ENCODE measurements at regions not wholly inside any gene's neighbourhood (a gene's known extent, or its start where the extent isn't known, plus 50 kb on each side); places are given as distances from the start of the nearest gene placed in this dataset.

- no peak overlapping the region for H3K4me3 ChIP-seq (ENCODE audit: low read depth, low read length)
- TF ChIP-seq CTCF (IDR thresholded peaks at IDR 0.05; ENCODE audit: low read depth, low read length) (no peak), MYC (IDR thresholded peaks at IDR 0.05; ENCODE audit: low read depth, low read length) (no peak), POLR2A (IDR thresholded peaks at IDR 0.05; ENCODE audit: extremely low read depth, insufficient read length) (no peak), MAX (IDR thresholded peaks at IDR 0.05; ENCODE audit: low read depth, low read length) (no peak)
- DNase-seq (ENCODE audit: low read depth): no peak
Measured at GRCh38 chr6:127022302-127022701, 96.2 kb upstream of the RSPO3 start.

- H3K4me3 ChIP-seq (ENCODE audit: low read depth, low read length): no peak overlapping the region
- TF ChIP-seq POLR2A (IDR thresholded peaks at IDR 0.05; ENCODE audit: extremely low read depth, insufficient read length) (no peak), MAX (IDR thresholded peaks at IDR 0.05; ENCODE audit: low read depth, low read length) (no peak), CTCF (IDR thresholded peaks at IDR 0.05; ENCODE audit: low read depth, low read length) (no peak), MYC (IDR thresholded peaks at IDR 0.05; ENCODE audit: low read depth, low read length) (no peak)
- DNase-seq (ENCODE audit: low read depth): no peak
Measured at GRCh38 chr6:127023001-127023778, 95.3 kb upstream of the RSPO3 start.

GRCh38 chr6:127026247-127026646 lies 92.2 kb upstream of the RSPO3 start:
- no peak for TF ChIP-seq MYC (IDR thresholded peaks at IDR 0.05; ENCODE audit: low read depth, low read length)
- no peak for TF ChIP-seq CTCF (IDR thresholded peaks at IDR 0.05; ENCODE audit: low read depth, low read length)
- TF ChIP-seq POLR2A (IDR thresholded peaks at IDR 0.05; ENCODE audit: extremely low read depth, insufficient read length): no peak
- no peak for TF ChIP-seq MAX (IDR thresholded peaks at IDR 0.05; ENCODE audit: low read depth, low read length)

GRCh38 chr6:127030111-127030510 lies 88.4 kb upstream of the RSPO3 start:
- H3K4me3 ChIP-seq (ENCODE audit: low read depth, low read length): no peak overlapping the region
- no peak for DNase-seq (ENCODE audit: low read depth)
- TF ChIP-seq POLR2A (IDR thresholded peaks at IDR 0.05; ENCODE audit: extremely low read depth, insufficient read length) (no peak), CTCF (IDR thresholded peaks at IDR 0.05; ENCODE audit: low read depth, low read length) (no peak), MAX (IDR thresholded peaks at IDR 0.05; ENCODE audit: low read depth, low read length) (no peak), MYC (IDR thresholded peaks at IDR 0.05; ENCODE audit: low read depth, low read length) (no peak)

More at GRCh38 chr6:127026247-127026646, 92.2 kb upstream of the RSPO3 start:
- H3K4me3 ChIP-seq (ENCODE audit: low read depth, low read length): no peak overlapping the region
- DNase-seq (ENCODE audit: low read depth): no peak

GRCh38 chr6:127030836-127031235 lies 87.6 kb upstream of the RSPO3 start:
- no peak for DNase-seq (ENCODE audit: low read depth)
- H3K4me3 ChIP-seq (ENCODE audit: low read depth, low read length): no peak overlapping the region
- TF ChIP-seq MYC (IDR thresholded peaks at IDR 0.05; ENCODE audit: low read depth, low read length) (no peak), MAX (IDR thresholded peaks at IDR 0.05; ENCODE audit: low read depth, low read length) (no peak)

GRCh38 chr6:127031511-127031910 lies 87.0 kb upstream of the RSPO3 start:
- TF ChIP-seq POLR2A (IDR thresholded peaks at IDR 0.05; ENCODE audit: extremely low read depth, insufficient read length) (no peak), MAX (IDR thresholded peaks at IDR 0.05; ENCODE audit: low read depth, low read length) (no peak), MYC (IDR thresholded peaks at IDR 0.05; ENCODE audit: low read depth, low read length) (no peak), CTCF (IDR thresholded peaks at IDR 0.05; ENCODE audit: low read depth, low read length) (no peak)
- DNase-seq (ENCODE audit: low read depth): no peak
- no peak overlapping the region for H3K4me3 ChIP-seq (ENCODE audit: low read depth, low read length)

Measured in NB4 (cell line).